ENCODE measurements at regions not wholly inside any gene's neighbourhood (a gene's known extent, or its start where the extent isn't known, plus 50 kb on each side); places are given as distances from the start of the nearest gene placed in this dataset.

DNA sequence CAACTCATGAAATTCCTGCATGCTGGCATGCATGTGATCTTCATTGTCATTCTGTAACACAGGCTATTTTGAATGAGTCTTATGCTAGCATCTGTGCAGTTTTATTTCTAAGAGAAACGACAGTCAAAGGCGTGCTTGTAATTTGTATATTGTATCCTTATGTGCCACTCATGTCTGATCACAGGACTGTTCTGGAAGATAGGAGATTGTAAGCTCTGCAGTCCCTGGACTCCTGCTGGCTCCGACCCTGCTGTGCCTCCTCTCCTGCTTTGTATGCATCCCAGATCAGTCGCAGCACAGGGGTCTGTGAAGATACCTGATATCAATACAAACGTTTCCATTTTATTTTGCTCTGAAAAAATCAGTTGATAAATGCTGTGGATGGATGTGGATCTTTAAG, 653.1 kb downstream of the LIG4 start:
- no peak overlapping the region for H2AFZ ChIP-seq (ENCODE audit: low read depth, low read length, poor library complexity, severe bottlenecking)
- no peak overlapping the region for H3K4me3 ChIP-seq (replicated peaks in 1 of 2; ENCODE audit: low read depth in 1 of 2, low read length in 2 of 2)
- ChIA-PET CTCF (no interaction called here), RAD21 (ENCODE audit: low non-redundant PET in 1 of 2, low total read pairs in 2 of 2, uncharacterized antibody in 2 of 2, unreplicated experiment in 2 of 2) (no interaction called here), POLR2A (no interaction called here)
- ATAC-seq, result no peak
- TF ChIP-seq POLR2AphosphoS5 (IDR thresholded peaks at IDR 0.05; ENCODE audit: low read depth, low read length), result no peak
- TF ChIP-seq ELF1 (IDR thresholded peaks at IDR 0.05; ENCODE audit: borderline replicate concordance, low read depth), result no peak
- no peak for TF ChIP-seq POLR2A (IDR thresholded peaks at IDR 0.05; ENCODE audit: borderline replicate concordance, extremely low read depth, insufficient read depth, insufficient read length)
- TF ChIP-seq YY1 (IDR thresholded peaks at IDR 0.05; ENCODE audit: extremely low read depth, insufficient replicate concordance, low read depth, low read length), result no peak
- no peak for DNase-seq (ENCODE audit: low read depth, low spot score)
- no peaks in the 10 kb centered on the region; the same call in 1 of the 2 replicates for H4K20me1 ChIP-seq (ENCODE audit: insufficient read depth)
- no peak overlapping the region for H3K27ac ChIP-seq (ENCODE audit: low read depth, low read length)
- no peaks in the 10 kb centered on the region for H3K4me1 ChIP-seq (ENCODE audit: control insufficient read depth in 1 of 2, insufficient read depth in 2 of 2, low read length in 2 of 2)
- H3K79me2 ChIP-seq (ENCODE audit: insufficient read depth, low read length), result no peaks in the 10 kb centered on the region
- no peaks in the 10 kb centered on the region for H3K9me2 ChIP-seq (ENCODE audit: insufficient read depth)
- H3K9me3 ChIP-seq (ENCODE audit: control insufficient read depth in 1 of 2, insufficient read depth in 1 of 2, low read depth in 1 of 2, low read length in 2 of 2), result peaks cover 15 to 20% of the 10 kb centered on the region in 2 experiments; a peak in 2 of 4 replicates
- H3K4me2 ChIP-seq (ENCODE audit: low read length), result no peak overlapping the region
- intact Hi-C loops (cut with micrococcal nuclease), result no loop called here
- no peak overlapping the region for H3K9ac ChIP-seq (ENCODE audit: low read length)
- no peaks in the 10 kb centered on the region for H3K27me3 ChIP-seq (ENCODE audit: insufficient read depth, low read length)
- BruUV-seq (replicated peaks), result no TSS peak
- H3K36me3 ChIP-seq (ENCODE audit: control insufficient read depth in 1 of 2, insufficient read depth in 2 of 2, low read length in 2 of 2), result no peaks in the 10 kb centered on the region

DNA sequence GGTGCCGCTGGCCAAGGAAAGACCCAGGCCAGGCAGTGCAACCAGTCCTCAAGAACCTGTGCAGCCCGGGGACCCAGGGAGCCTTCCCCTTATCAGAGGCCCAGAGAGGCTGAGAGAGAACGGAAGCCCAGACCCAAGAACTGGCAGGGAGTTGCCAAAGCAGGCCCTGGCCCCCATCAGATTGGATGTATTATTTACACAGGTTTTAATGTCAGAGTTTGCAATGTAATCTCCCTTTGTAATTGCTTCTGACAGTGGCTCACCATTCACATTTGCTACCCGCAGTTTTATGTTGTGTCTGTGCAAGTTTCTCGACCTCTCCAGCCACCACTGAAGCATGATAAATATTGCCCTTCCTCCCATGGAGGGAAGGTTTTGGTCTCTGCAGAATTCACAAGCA, 660.9 kb downstream of the LIG4 start:
- H3K4me3 ChIP-seq (replicated peaks in 1 of 2; ENCODE audit: low read depth in 1 of 2, low read length in 2 of 2), result no peak overlapping the region
- intact Hi-C loops (cut with micrococcal nuclease), result no loop called here
- ChIA-PET CTCF (no interaction called here), RAD21 (ENCODE audit: low non-redundant PET in 1 of 2, low total read pairs in 2 of 2, uncharacterized antibody in 2 of 2, unreplicated experiment in 2 of 2) (no interaction called here), POLR2A (no interaction called here)
- H4K20me1 ChIP-seq (ENCODE audit: insufficient read depth), result no peaks in the 10 kb centered on the region
- H3K9me3 ChIP-seq (ENCODE audit: control insufficient read depth in 1 of 2, insufficient read depth in 1 of 2, low read depth in 1 of 2, low read length in 2 of 2), result peaks cover 4 to 11% of the 10 kb centered on the region in 2 experiments; a peak in 2 of 4 replicates
- H3K4me2 ChIP-seq (ENCODE audit: low read length), result no peak overlapping the region
- ATAC-seq (no peak), DNase-seq (ENCODE audit: low read depth, low spot score) (no peak)
- no TSS peak for BruUV-seq (replicated peaks)
- H3K36me3 ChIP-seq (ENCODE audit: control insufficient read depth in 1 of 2, insufficient read depth in 2 of 2, low read length in 2 of 2), result no peaks in the 10 kb centered on the region
- H3K4me1 ChIP-seq (ENCODE audit: control insufficient read depth in 1 of 2, insufficient read depth in 2 of 2, low read length in 2 of 2), result no peaks in the 10 kb centered on the region
- H3K79me2 ChIP-seq (ENCODE audit: insufficient read depth, low read length), result no peaks in the 10 kb centered on the region
- no peak overlapping the region for H3K27ac ChIP-seq (ENCODE audit: low read depth, low read length)
- H2AFZ ChIP-seq (ENCODE audit: low read depth, low read length, poor library complexity, severe bottlenecking), result no peak overlapping the region
- H3K9ac ChIP-seq (ENCODE audit: low read length), result no peak overlapping the region
- no peaks in the 10 kb centered on the region for H3K27me3 ChIP-seq (ENCODE audit: insufficient read depth, low read length)
- no peaks in the 10 kb centered on the region for H3K9me2 ChIP-seq (ENCODE audit: insufficient read depth)
- TF ChIP-seq FOSL1 (IDR thresholded peaks at IDR 0.05; ENCODE audit: low read depth), result no peak
- no peak for TF ChIP-seq RAD21 (IDR thresholded peaks at IDR 0.05; ENCODE audit: low read depth)
- TF ChIP-seq ELF1 (IDR thresholded peaks at IDR 0.05; ENCODE audit: borderline replicate concordance, low read depth), result no peak
- no peak for TF ChIP-seq EGR1 (IDR thresholded peaks at IDR 0.05; ENCODE audit: low read depth)
- TF ChIP-seq, protein P1, sequence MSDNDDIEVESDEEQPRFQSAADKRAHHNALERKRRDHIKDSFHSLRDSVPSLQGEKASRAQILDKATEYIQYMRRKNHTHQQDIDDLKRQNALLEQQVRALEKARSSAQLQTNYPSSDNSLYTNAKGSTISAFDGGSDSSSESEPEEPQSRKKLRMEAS (IDR thresholded peaks at IDR 0.05), result no peak
- no peak for TF ChIP-seq POLR2A (IDR thresholded peaks at IDR 0.05; ENCODE audit: borderline replicate concordance, extremely low read depth, insufficient read depth, insufficient read length)
- TF ChIP-seq, protein P2, sequence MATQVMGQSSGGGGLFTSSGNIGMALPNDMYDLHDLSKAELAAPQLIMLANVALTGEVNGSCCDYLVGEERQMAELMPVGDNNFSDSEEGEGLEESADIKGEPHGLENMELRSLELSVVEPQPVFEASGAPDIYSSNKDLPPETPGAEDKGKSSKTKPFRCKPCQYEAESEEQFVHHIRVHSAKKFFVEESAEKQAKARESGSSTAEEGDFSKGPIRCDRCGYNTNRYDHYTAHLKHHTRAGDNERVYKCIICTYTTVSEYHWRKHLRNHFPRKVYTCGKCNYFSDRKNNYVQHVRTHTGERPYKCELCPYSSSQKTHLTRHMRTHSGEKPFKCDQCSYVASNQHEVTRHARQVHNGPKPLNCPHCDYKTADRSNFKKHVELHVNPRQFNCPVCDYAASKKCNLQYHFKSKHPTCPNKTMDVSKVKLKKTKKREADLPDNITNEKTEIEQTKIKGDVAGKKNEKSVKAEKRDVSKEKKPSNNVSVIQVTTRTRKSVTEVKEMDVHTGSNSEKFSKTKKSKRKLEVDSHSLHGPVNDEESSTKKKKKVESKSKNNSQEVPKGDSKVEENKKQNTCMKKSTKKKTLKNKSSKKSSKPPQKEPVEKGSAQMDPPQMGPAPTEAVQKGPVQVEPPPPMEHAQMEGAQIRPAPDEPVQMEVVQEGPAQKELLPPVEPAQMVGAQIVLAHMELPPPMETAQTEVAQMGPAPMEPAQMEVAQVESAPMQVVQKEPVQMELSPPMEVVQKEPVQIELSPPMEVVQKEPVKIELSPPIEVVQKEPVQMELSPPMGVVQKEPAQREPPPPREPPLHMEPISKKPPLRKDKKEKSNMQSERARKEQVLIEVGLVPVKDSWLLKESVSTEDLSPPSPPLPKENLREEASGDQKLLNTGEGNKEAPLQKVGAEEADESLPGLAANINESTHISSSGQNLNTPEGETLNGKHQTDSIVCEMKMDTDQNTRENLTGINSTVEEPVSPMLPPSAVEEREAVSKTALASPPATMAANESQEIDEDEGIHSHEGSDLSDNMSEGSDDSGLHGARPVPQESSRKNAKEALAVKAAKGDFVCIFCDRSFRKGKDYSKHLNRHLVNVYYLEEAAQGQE (IDR thresholded peaks at IDR 0.05; ENCODE audit: low read depth), result no peak
- TF ChIP-seq, protein P3, sequence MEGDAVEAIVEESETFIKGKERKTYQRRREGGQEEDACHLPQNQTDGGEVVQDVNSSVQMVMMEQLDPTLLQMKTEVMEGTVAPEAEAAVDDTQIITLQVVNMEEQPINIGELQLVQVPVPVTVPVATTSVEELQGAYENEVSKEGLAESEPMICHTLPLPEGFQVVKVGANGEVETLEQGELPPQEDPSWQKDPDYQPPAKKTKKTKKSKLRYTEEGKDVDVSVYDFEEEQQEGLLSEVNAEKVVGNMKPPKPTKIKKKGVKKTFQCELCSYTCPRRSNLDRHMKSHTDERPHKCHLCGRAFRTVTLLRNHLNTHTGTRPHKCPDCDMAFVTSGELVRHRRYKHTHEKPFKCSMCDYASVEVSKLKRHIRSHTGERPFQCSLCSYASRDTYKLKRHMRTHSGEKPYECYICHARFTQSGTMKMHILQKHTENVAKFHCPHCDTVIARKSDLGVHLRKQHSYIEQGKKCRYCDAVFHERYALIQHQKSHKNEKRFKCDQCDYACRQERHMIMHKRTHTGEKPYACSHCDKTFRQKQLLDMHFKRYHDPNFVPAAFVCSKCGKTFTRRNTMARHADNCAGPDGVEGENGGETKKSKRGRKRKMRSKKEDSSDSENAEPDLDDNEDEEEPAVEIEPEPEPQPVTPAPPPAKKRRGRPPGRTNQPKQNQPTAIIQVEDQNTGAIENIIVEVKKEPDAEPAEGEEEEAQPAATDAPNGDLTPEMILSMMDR (IDR thresholded peaks at IDR 0.05 in 2 of 3, conservative IDR thresholded peaks at IDR 0.05 in 1 of 3; ENCODE audit: borderline replicate concordance in 1 of 3, insufficient read depth in 1 of 3, low read depth in 2 of 3, low read length in 2 of 3), result no peak
- no peak for TF ChIP-seq POLR2AphosphoS5 (IDR thresholded peaks at IDR 0.05; ENCODE audit: low read depth, low read length)
- no peak for TF ChIP-seq EZH2phosphoT487 (IDR thresholded peaks at IDR 0.05; ENCODE audit: borderline replicate concordance)
- no peak for TF ChIP-seq CBX3 (IDR thresholded peaks at IDR 0.05; ENCODE audit: low read depth)
- TF ChIP-seq EZH2 (IDR thresholded peaks at IDR 0.05), result no peak
